Stomach (tissue), 4 donors: ENCODE measurements at regions not wholly inside any gene's neighbourhood (a gene's known extent, or its start where the extent isn't known, plus 50 kb on each side); places are given as distances from the start of the nearest gene placed in this dataset.

Experiments
- CTCF ChIP-seq, 7 experiments: fragments of 450-650 bp in 4 of 7; fragments of 200-600 bp in 3 of 7; sonication (generic) in 3 of 7; IDR thresholded peaks; one replicate each; pipeline ENCODE4 v1.5.1; 2016 to 2019; ENCODE audit warnings: antibody characterized with exemption in 7 of 7, control low read depth in 2 of 7, mild to moderate bottlenecking in 1 of 7
- EP300 ChIP-seq: sonication (generic); formaldehyde crosslinking; IDR thresholded peaks from one replicate; pipeline ENCODE4 v1.6.1; 2017; ENCODE audit warnings: antibody characterized with exemption
- POLR2A ChIP-seq, 4 donors: fragments of 450-650 bp; IDR thresholded peaks; one replicate each; pipeline ENCODE4 v1.6.1; 2016; ENCODE audit warnings: antibody characterized with exemption in 4 of 4, control low read depth in 2 of 4, mild to moderate bottlenecking in 1 of 4, moderate library complexity in 1 of 4
- POLR2AphosphoS5 ChIP-seq, 3 donors: sonication (generic); formaldehyde crosslinking; IDR thresholded peaks; one replicate each; pipeline ENCODE4 v1.6.1; 2016; ENCODE audit warnings: antibody characterized with exemption in 3 of 3

- TF ChIP-seq CTCF (IDR thresholded peaks at IDR 0.05) (no peak), POLR2A (IDR thresholded peaks at IDR 0.05) (no peak), EP300 (no peak), POLR2AphosphoS5 (IDR thresholded peaks at IDR 0.05) (no peak)
These were observed 387.3 kb downstream of the HS3ST3B1 start for GRCh38 chr17:14688134-14688533.
